K562 (cell line): ENCODE measurements at regions not wholly inside any gene's neighbourhood (a gene's known extent, or its start where the extent isn't known, plus 50 kb on each side); places are given as distances from the start of the nearest gene placed in this dataset.

Experiments
- ATAC-seq: fragments of 200-7000 bp; cut with Tn5 transposase; 3 replicates; pipeline ENCODE4 v1.9.1; 2020; ENCODE audit warnings: moderate library complexity
- BruUV-seq: library from RNA; stranded (reverse); fragments of 400-500 nt; replicated peaks from 2 replicates; lab custom pipeline; 2021; lab: Mats Ljungman, UMichigan
- CTCF ChIA-PET: fragments of 300-600 bp; formaldehyde crosslinking; extraction: SDS; loops from one replicate; lab custom pipeline; 2021; ENCODE audit warnings: low intra/inter-chr PET ratio; lab: Yijun Ruan, JAX
- POLR2A ChIA-PET: fragments of 300-600, 350-650 bp; sonication (Branson Sonifier 250); formaldehyde crosslinking; extraction: SDS; loops from one replicate; lab custom pipeline; 2021; ENCODE audit warnings: antibody characterized with exemption, inconsistent platforms; lab: Yijun Ruan, JAX
- DNase-seq, 4 experiments: peaks; one replicate each; pipeline versions ENCODE4 v3.0.0 to v3.0.0-alpha.2; 2011 to 2018; ENCODE audit warnings: low spot score in 3 of 4, mixed read lengths in 3 of 4; ENCODE audit errors: extremely low read depth in 1 of 4
- FAIRE-seq: peaks from 2 replicates; lab custom pipeline; 2011; peaks lifted over from hg19 to GRCh38; lab: Jason Lieb, UNC
- H2AFZ ChIP-seq: 2 replicates; pipeline ENCODE4 v1.6.0; 2011; ENCODE audit warnings: low read depth, low read length, control low read depth, inconsistent platforms
- H3K27ac ChIP-seq: fragments of 200-600 bp; 3 replicates; pipeline ENCODE4 v1.8.0; 2011; ENCODE audit warnings: low read depth, mild to moderate bottlenecking, control low read depth, inconsistent platforms, low read length, moderate library complexity, mixed read lengths; ENCODE audit errors: extremely low read depth
- H3K27me3 ChIP-seq, 2 experiments: fragments of 300-600 bp in 1 of 2; 2 replicates in 1 of 2; 3 replicates in 1 of 2; pipeline versions ENCODE4 v1.6.0 to v1.8.0; 2011; ENCODE audit warnings: inconsistent platforms in 2 of 2, low read length in 2 of 2, mild to moderate bottlenecking in 1 of 2, mixed read lengths in 1 of 2, moderate library complexity in 1 of 2; ENCODE audit not compliant: control insufficient read depth in 2 of 2, insufficient read depth in 2 of 2
- H3K36me3 ChIP-seq: fragments of 300-600 bp; 3 replicates; pipeline ENCODE4 v1.8.0; 2011; ENCODE audit warnings: mild to moderate bottlenecking, low read length, inconsistent platforms; ENCODE audit not compliant: control insufficient read depth, insufficient read depth
- H3K4me1 ChIP-seq, 2 experiments: fragments of 200-600 bp in 1 of 2; replicated peaks in 1 of 2; 2 replicates in 1 of 2; 3 replicates in 1 of 2; pipeline versions ENCODE4 v1.5.1 to v1.8.0; 2011; ENCODE audit warnings: inconsistent platforms in 2 of 2, low read length in 2 of 2, mild to moderate bottlenecking in 1 of 2, mixed read lengths in 1 of 2, moderate library complexity in 1 of 2; ENCODE audit not compliant: control insufficient read depth in 2 of 2, insufficient read depth in 2 of 2
- H3K4me2 ChIP-seq: 2 replicates; pipeline ENCODE4 v1.6.1; 2011; ENCODE audit warnings: low read length, control low read depth, inconsistent platforms, mixed read lengths; ENCODE audit not compliant: insufficient read depth
- H3K4me3 ChIP-seq: fragments of 200-600 bp; sonication (generic), shearing (Covaris generic); 2 replicates; pipeline ENCODE4 v1.5.1; 2016; ENCODE audit warnings: control low read depth, inconsistent platforms
- H3K79me2 ChIP-seq: fragments of 200-600 bp; 3 replicates; pipeline ENCODE4 v1.8.0; 2011; ENCODE audit warnings: low read length, inconsistent platforms; ENCODE audit not compliant: control insufficient read depth, insufficient read depth
- H3K9ac ChIP-seq, 2 experiments: 2 replicates each; pipeline versions ENCODE4 v1.6.0 to v1.6.1; 2011; ENCODE audit warnings: low read depth in 2 of 2, low read length in 2 of 2, control low read depth in 1 of 2, inconsistent platforms in 1 of 2, mild to moderate bottlenecking in 1 of 2, mixed read lengths in 1 of 2; ENCODE audit not compliant: insufficient read depth in 1 of 2
- H3K9me1 ChIP-seq: one replicate; pipeline ENCODE4 v1.6.0; 2011; ENCODE audit warnings: inconsistent platforms, mild to moderate bottlenecking, low read length, moderate library complexity; ENCODE audit not compliant: control insufficient read depth, insufficient read depth
- H3K9me3 ChIP-seq: replicated peaks from 2 replicates; pipeline ENCODE4 v1.5.1; 2011; ENCODE audit warnings: low read depth, low read length, inconsistent platforms; ENCODE audit not compliant: control insufficient read depth, insufficient read depth
- H4K20me1 ChIP-seq: replicated peaks from 2 replicates; pipeline ENCODE4 v1.6.1; 2011; ENCODE audit warnings: low read length, inconsistent platforms, mixed read lengths; ENCODE audit not compliant: control insufficient read depth, insufficient read depth
- ESRRA ChIP-seq: fragments of 450-650 bp; IDR thresholded peaks from 2 replicates; pipeline ENCODE4 v1.6.1; 2014; ENCODE audit warnings: low read depth, mild to moderate bottlenecking, moderate library complexity, borderline replicate concordance
- GTF2A2 ChIP-seq: IDR thresholded peaks from 2 replicates; pipeline ENCODE4 v1.6.1; 2016; ENCODE audit warnings: mild to moderate bottlenecking, missing genetic modification characterization, missing compliant biosample characterization
- HIVEP1 ChIP-seq: fragments of 250-450 bp; sonication (Bioruptor Pico); IDR thresholded peaks from 2 replicates; pipeline ENCODE4 v1.4.0; 2020; ENCODE audit warnings: mild to moderate bottlenecking
- MCM5 ChIP-seq: fragments of 450-650 bp; IDR thresholded peaks from 2 replicates; pipeline ENCODE4 v1.6.1; 2016; ENCODE audit warnings: low read depth
- NR4A1 ChIP-seq, 2 experiments: fragments of 250-450 bp in 1 of 2; fragments of 450-650 bp in 1 of 2; sonication (Bioruptor Pico) in 1 of 2; IDR thresholded peaks; 2 replicates each; pipeline versions ENCODE4 v1.4.0 to v1.6.1; 2016 to 2020; ENCODE audit warnings: mild to moderate bottlenecking in 2 of 2, missing compliant biosample characterization in 1 of 2, missing genetic modification characterization in 1 of 2, moderate library complexity in 1 of 2
- RAD21 ChIP-seq, 2 experiments: fragments of 250-450 bp in 1 of 2; fragments of 450-650 bp in 1 of 2; sonication (Bioruptor Pico) in 1 of 2; formaldehyde crosslinking in 1 of 2; IDR thresholded peaks in 1 of 2; conservative IDR thresholded peaks in 1 of 2; 2 replicates each; pipeline versions ENCODE4 v1.4.0 to v1.8.0; 2020 to 2022; ENCODE audit warnings: mild to moderate bottlenecking in 2 of 2, moderate library complexity in 1 of 2
- TAL1 ChIP-seq: fragments of 450-650 bp; IDR thresholded peaks from 2 replicates; pipeline ENCODE4 v1.6.1; 2016; ENCODE audit warnings: mild to moderate bottlenecking
- YBX1 ChIP-seq: fragments of 450-650 bp; IDR thresholded peaks from 2 replicates; pipeline ENCODE4 v1.7.1; 2016; ENCODE audit warnings: mild to moderate bottlenecking
- ZNF184 ChIP-seq: sonication (generic); formaldehyde crosslinking; IDR thresholded peaks from 2 replicates; pipeline ENCODE4 v1.5.0; 2020; ENCODE audit warnings: missing genetic modification reagents
- ZNF57 ChIP-seq: fragments of 450-650 bp; formaldehyde crosslinking; IDR thresholded peaks from 2 replicates; pipeline ENCODE4 v1.4.0; 2020; ENCODE audit warnings: mild to moderate bottlenecking, moderate library complexity
- in situ Hi-C: fragments of 300-500 bp; cut with MboI; formaldehyde crosslinking; loops from 4 replicates; pipeline ENCODE4 v1.15.0; 2018; ENCODE audit warnings: inconsistent platforms, mixed read lengths
- intact Hi-C: fragments of 100-400 bp; cut with micrococcal nuclease; formaldehyde crosslinking; loops from 2 replicates; pipeline ENCODE4 v1.14.2; 2022
- TF ChIP-seq, protein P1 (sequence below): sonication (generic); formaldehyde crosslinking; IDR thresholded peaks from 2 replicates; pipeline ENCODE4 v1.8.0; 2022; ENCODE audit warnings: missing genetic modification reagents, mild to moderate bottlenecking, borderline replicate concordance
- TF ChIP-seq, protein P2 (sequence below): IDR thresholded peaks from 2 replicates; pipeline ENCODE4 v1.6.1; 2012; ENCODE audit warnings: low read depth, low read length, improper control_type of control experiment, borderline replicate concordance

DNA sequence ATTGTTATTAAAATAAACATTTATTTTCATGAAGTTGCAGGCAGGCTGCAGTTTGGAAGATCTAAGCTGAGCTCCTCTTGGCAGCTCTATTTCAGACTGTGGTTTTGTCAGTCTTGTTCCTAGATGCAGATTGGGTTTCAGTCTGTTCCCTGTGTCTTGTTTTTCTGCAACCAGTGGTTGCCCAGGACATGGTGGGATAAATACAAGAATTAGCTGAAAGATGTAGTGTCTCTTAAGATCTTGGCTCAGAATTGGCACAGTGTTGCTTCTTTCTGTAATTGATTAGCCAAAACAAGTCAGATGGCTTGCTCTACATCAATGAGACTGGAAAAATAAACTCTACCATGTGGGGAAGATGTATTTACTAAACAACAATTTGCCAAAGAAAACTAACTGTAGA lies 283.0 kb upstream of the BOD1L1 start:
- Histone ChIP-seq H3K9ac (no peak overlapping the region), H3K4me3 (no peak overlapping the region)
- no peak for DNase-seq
- TF ChIP-seq RAD21 (CRISPR knock-in tag; conservative IDR thresholded peaks at IDR 0.05 in 1 of 2, IDR thresholded peaks at IDR 0.05 in 1 of 2) (no peak), ESRRA (no peak), MCM5 (no peak), YBX1 (no peak), NR4A1 (CRISPR knock-in tag; IDR thresholded peaks at IDR 0.05) (no peak), NR4A1 (tag; IDR thresholded peaks at IDR 0.05) (no peak), GTF2A2 (tag) (no peak), ZNF57 (CRISPR knock-in tag) (no peak), TAL1 (no peak), ZNF184 (CRISPR knock-in tag) (no peak), HIVEP1 (CRISPR knock-in tag) (no peak)
- TF ChIP-seq, protein P1, sequence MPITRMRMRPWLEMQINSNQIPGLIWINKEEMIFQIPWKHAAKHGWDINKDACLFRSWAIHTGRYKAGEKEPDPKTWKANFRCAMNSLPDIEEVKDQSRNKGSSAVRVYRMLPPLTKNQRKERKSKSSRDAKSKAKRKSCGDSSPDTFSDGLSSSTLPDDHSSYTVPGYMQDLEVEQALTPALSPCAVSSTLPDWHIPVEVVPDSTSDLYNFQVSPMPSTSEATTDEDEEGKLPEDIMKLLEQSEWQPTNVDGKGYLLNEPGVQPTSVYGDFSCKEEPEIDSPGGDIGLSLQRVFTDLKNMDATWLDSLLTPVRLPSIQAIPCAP (CRISPR knock-in tag), result no peak
- TF ChIP-seq, protein P2, sequence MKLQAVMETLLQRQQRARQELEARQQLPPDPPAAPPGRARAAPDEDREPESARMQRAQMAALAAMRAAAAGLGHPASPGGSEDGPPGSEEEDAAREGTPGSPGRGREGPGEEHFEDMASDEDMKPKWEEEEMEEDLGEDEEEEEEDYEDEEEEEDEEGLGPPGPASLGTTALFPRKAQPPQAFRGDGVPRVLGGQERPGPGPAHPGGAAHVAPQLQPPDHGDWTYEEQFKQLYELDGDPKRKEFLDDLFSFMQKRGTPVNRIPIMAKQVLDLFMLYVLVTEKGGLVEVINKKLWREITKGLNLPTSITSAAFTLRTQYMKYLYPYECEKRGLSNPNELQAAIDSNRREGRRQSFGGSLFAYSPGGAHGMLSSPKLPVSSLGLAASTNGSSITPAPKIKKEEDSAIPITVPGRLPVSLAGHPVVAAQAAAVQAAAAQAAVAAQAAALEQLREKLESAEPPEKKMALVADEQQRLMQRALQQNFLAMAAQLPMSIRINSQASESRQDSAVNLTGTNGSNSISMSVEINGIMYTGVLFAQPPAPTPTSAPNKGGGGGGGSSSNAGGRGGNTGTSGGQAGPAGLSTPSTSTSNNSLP, result no peak
- TF ChIP-seq, all 486 proteins: peak for 0
- H3K36me3 ChIP-seq, result no peaks in the 10 kb centered on the region
- intact Hi-C loops, result no loop called here
- ChIA-PET CTCF (no interaction called here), POLR2A (no interaction called here)
- H3K4me2 ChIP-seq, result no peak overlapping the region
- no peaks in the 10 kb centered on the region for H3K27me3 ChIP-seq
- ATAC-seq, result no peak
- H3K27ac ChIP-seq, result no peak overlapping the region
- in situ Hi-C loops, result no loop called here
- no peaks in the 10 kb centered on the region for H3K9me1 ChIP-seq
- no peak overlapping the region for H2AFZ ChIP-seq
- H3K9me3 ChIP-seq, result no peaks in the 10 kb centered on the region
- H3K4me1 ChIP-seq, result no peaks in the 10 kb centered on the region
- H3K79me2 ChIP-seq, result no peaks in the 10 kb centered on the region
- BruUV-seq, result no TSS peak
- no peaks in the 10 kb centered on the region for H4K20me1 ChIP-seq
- FAIRE-seq, result no peak
